Nephron progenitor cell (in vitro differentiated cells): ENCODE measurements at regions not wholly inside any gene's neighbourhood (a gene's known extent, or its start where the extent isn't known, plus 50 kb on each side); places are given as distances from the start of the nearest gene placed in this dataset.

Source experiments
- DNase-seq: peaks from one replicate; pipeline ENCODE4 v3.0.0; 2021
- H3K27ac Mint-ChIP-seq: 2 replicates; pipeline ENCODE4 v1.8.0; 2021; ENCODE audit warnings: mild to moderate bottlenecking, moderate library complexity, mixed read lengths
- H3K27me3 Mint-ChIP-seq: 2 replicates; pipeline ENCODE4 v1.8.0; 2021; ENCODE audit warnings: mild to moderate bottlenecking, low read depth, mixed read lengths; ENCODE audit not compliant: poor library complexity
- H3K36me3 Mint-ChIP-seq: 2 replicates; pipeline ENCODE4 v1.8.0; 2021; ENCODE audit warnings: low read depth, mixed read lengths
- H3K4me1 Mint-ChIP-seq: 2 replicates; pipeline ENCODE4 v1.8.0; 2021; ENCODE audit warnings: mixed read lengths
- H3K4me3 Mint-ChIP-seq: 2 replicates; pipeline ENCODE4 v1.8.0; 2021; ENCODE audit warnings: mild to moderate bottlenecking, moderate library complexity, mixed read lengths
- H3K9me3 Mint-ChIP-seq: 2 replicates; pipeline ENCODE4 v1.8.0; 2021; ENCODE audit warnings: mild to moderate bottlenecking, moderate library complexity, mixed read lengths
- CTCF ChIP-seq: fragments of 200-600 bp; sonication (generic); IDR thresholded peaks from 2 replicates; pipeline ENCODE4 v1.5.0; 2021; ENCODE audit warnings: antibody characterized with exemption

- Mint-ChIP-seq H3K9me3 (no peaks in the 10 kb centered on the region), H3K4me1 (peaks cover 24% of the 10 kb centered on the region), H3K4me3 (no peak overlapping the region), H3K27me3 (no peaks in the 10 kb centered on the region), H3K36me3 (peaks cover 9% of the 10 kb centered on the region), H3K27ac (no peak overlapping the region)
- no peak for DNase-seq
- TF ChIP-seq CTCF, result no peak
These were observed 123.5 kb upstream of the IL12A start for GRCh38 chr3:159865041-159865579.

GRCh38 chr3:159866201-159866746, 122.4 kb upstream of the IL12A start:
- H3K27ac Mint-ChIP-seq, result no peak overlapping the region
- no peaks in the 10 kb centered on the region for H3K9me3 Mint-ChIP-seq
- H3K27me3 Mint-ChIP-seq, result no peaks in the 10 kb centered on the region
- no peak for DNase-seq
- H3K36me3 Mint-ChIP-seq, result peaks cover 10% of the 10 kb centered on the region
- H3K4me1 Mint-ChIP-seq, result peaks cover 12% of the 10 kb centered on the region
- no peak overlapping the region for H3K4me3 Mint-ChIP-seq
- TF ChIP-seq CTCF, result no peak

- Mint-ChIP-seq H3K36me3 (peaks cover 10% of the 10 kb centered on the region), H3K4me3 (no peak overlapping the region), H3K27ac (no peak overlapping the region), H3K9me3 (no peaks in the 10 kb centered on the region), H3K27me3 (no peaks in the 10 kb centered on the region), H3K4me1 (peaks cover 2% of the 10 kb centered on the region)
- no peak for DNase-seq
- no peak for TF ChIP-seq CTCF
These were observed 121.3 kb upstream of the IL12A start for GRCh38 chr3:159867372-159867771.

- H3K27ac Mint-ChIP-seq, result no peak overlapping the region
- H3K27me3 Mint-ChIP-seq, result no peaks in the 10 kb centered on the region
These were observed 117.9 kb upstream of the IL12A start for GRCh38 chr3:159870723-159871122.

DNA sequence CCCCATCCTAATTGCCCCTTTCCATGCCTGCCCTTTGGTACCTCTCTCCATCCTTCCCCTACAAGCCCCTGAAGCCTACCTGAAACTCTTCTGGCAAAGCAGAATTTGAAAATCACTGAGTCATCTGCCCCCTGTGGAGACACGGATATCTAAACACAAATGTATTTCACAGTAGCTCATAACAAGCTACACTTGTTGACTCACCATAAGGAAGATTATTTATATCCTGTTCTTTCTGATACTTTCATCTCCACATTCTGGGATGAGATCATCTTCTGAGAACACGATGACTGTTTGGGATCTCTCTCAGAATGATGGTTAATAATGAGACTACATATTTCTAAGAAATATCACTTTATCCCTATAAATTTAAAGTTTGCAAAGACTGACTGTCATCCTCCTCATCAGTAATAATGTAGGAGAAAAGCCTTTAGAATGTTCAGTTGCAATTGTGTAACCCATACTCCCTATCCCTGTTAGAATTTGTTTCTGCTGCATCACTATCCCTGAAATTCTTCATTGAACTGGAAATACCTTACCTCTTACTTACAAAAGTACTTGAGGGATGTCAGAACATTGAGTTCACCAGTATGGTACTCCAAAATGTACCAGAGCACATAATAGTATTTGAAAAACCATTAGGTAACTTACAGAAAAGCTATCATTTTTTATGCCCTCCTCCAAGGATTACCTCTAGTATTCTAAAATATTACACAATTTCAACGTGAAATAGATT, 116.1 kb upstream of the IL12A start:
- Mint-ChIP-seq H3K9me3 (no peaks in the 10 kb centered on the region), H3K36me3 (peaks cover 10% of the 10 kb centered on the region), H3K4me1 (no peaks in the 10 kb centered on the region), H3K27me3 (no peaks in the 10 kb centered on the region), H3K27ac (no peak overlapping the region), H3K4me3 (no peak overlapping the region)
- DNase-seq, result no peak
- TF ChIP-seq CTCF, result no peak

More at GRCh38 chr3:159870723-159871122, 117.9 kb upstream of the IL12A start:
- H3K4me3 Mint-ChIP-seq, result no peak overlapping the region
- no peaks in the 10 kb centered on the region for H3K9me3 Mint-ChIP-seq
- TF ChIP-seq CTCF, result no peak
- DNase-seq, result no peak
- no peaks in the 10 kb centered on the region for H3K4me1 Mint-ChIP-seq
- H3K36me3 Mint-ChIP-seq, result peaks cover 10% of the 10 kb centered on the region
